ENCODE measurements at regions not wholly inside any gene's neighbourhood (a gene's known extent, or its start where the extent isn't known, plus 50 kb on each side); places are given as distances from the start of the nearest gene placed in this dataset.

GRCh38 chr1:234958706-234959657, 169.7 kb downstream of the TOMM20 start:
- H3K4me1 ChIP-seq (ENCODE audit: insufficient read depth, low read length): peaks cover 3% of the 10 kb centered on the region; the same call in 1 of the 2 replicates

More at GRCh38 chr1:234958706-234959657, 169.7 kb downstream of the TOMM20 start:
- Mint-ChIP-seq H3K9me3 (no peaks in the 10 kb centered on the region), H3K36me3 (ENCODE audit: insufficient read depth in 1 of 3, low read depth in 3 of 3) (no peaks in the 10 kb centered on the region), H3K27ac (peak overlapping the region; percentile 15 to 84 (median 53); a peak in 3 of 7 replicates), H3K4me3 (no peak overlapping the region), H3K27me3 (ENCODE audit: low read depth) (peaks cover 7% of the 10 kb centered on the region), H3K4me1 (peaks cover 46 to 48% of the 10 kb centered on the region in 2 experiments)
- no peak overlapping the region for H4K8ac ChIP-seq (replicated peaks; ENCODE audit: insufficient read length, low read depth, low read length)
- H2BK5ac ChIP-seq (ENCODE audit: insufficient read length, low read length): no peak overlapping the region
- H3K23me2 ChIP-seq (ENCODE audit: insufficient read length, low read depth, low read length, poor library complexity, severe bottlenecking): no peaks in the 10 kb centered on the region
- H2BK20ac ChIP-seq (ENCODE audit: low read depth, low read length, poor library complexity, severe bottlenecking): no peak overlapping the region
- no peak overlapping the region for H4K5ac ChIP-seq (ENCODE audit: insufficient read length, low read depth, low read length)
- no peak overlapping the region for H3K56ac ChIP-seq (ENCODE audit: insufficient read length, low read depth, low read length)
- no peak for DNase-seq
- H3K27ac ChIP-seq (ENCODE audit: insufficient read length, low read depth, low read length): no peak overlapping the region
- H2BK12ac ChIP-seq (ENCODE audit: insufficient read length, low read depth, low read length): no peak overlapping the region
- no peak overlapping the region for H2BK120ac ChIP-seq (ENCODE audit: low read depth, low read length, poor library complexity, severe bottlenecking)
- no peak overlapping the region for H3T11ph ChIP-seq (ENCODE audit: low read length)
- no peak overlapping the region for H3K14ac ChIP-seq (ENCODE audit: insufficient read depth, low read length)
- no peak overlapping the region for H2AK5ac ChIP-seq (ENCODE audit: insufficient read length, low read length)
- no peak overlapping the region for H2BK15ac ChIP-seq (ENCODE audit: low read depth, low read length)
- no CpG with 5 or more reads among the region's 21 CpGs for WGBS (ENCODE audit: extremely low coverage, insufficient read length, low lambda C conversion rate)
- H4K91ac ChIP-seq (ENCODE audit: insufficient read length, low read depth, low read length): no peak overlapping the region
- H3K79me2 ChIP-seq (ENCODE audit: insufficient read depth, low read length): no peaks in the 10 kb centered on the region
- no peaks in the 10 kb centered on the region for H3K79me1 ChIP-seq (ENCODE audit: insufficient read depth, low read depth, low read length, poor library complexity, severe bottlenecking)
- no peak overlapping the region for H3K23ac ChIP-seq (ENCODE audit: insufficient read length, low read depth, low read length)
- H4K20me1 ChIP-seq (ENCODE audit: control insufficient read depth, insufficient read depth, insufficient read length): no peaks in the 10 kb centered on the region
- no peak overlapping the region for H3K9ac ChIP-seq (ENCODE audit: extremely low read depth, insufficient read length, low read length)
- H3K4ac ChIP-seq (ENCODE audit: low read depth, low read length): no peak overlapping the region
- no peak overlapping the region for H3K18ac ChIP-seq (ENCODE audit: insufficient read length, low read depth, low read length)
- TF ChIP-seq CTCF (conservative IDR thresholded peaks at IDR 0.05): no peak
- no peaks in the 10 kb centered on the region for H3K27me3 ChIP-seq (ENCODE audit: insufficient read depth, low read length)
- H3K9me3 ChIP-seq (ENCODE audit: control insufficient read depth, low read depth, low read length): no peaks in the 10 kb centered on the region
- no peak overlapping the region for H3K4me2 ChIP-seq (ENCODE audit: insufficient read depth, insufficient read length, low read length)
- H2AFZ ChIP-seq (ENCODE audit: low read length): no peak overlapping the region

Data from H9 (cell line).